ENCODE measurements at regions not wholly inside any gene's neighbourhood (a gene's known extent, or its start where the extent isn't known, plus 50 kb on each side); places are given as distances from the start of the nearest gene placed in this dataset.

DNA sequence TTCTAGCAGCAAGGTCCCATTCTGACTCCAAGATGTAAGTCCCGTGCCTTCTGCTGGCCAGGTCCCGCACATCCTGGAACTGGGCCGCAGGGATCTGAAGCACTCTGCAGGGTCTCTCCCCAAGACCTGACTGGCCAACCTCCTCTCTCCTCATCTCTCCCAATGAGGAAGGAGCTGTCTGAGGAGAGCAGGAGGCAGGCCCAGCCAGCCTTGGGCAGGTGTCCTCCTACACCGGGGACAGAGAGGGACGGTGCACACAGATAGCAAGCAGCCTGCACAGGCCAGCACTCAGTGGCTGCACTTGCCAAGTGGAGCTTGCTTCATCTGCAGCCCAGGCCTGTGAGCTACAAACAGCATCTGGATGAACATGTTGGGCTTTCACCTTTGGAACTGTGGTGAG lies 76.8 kb upstream of the CD93 start:
- FAIRE-seq = no peak

- no peak for FAIRE-seq
These were observed 76.0 kb upstream of the CD93 start for GRCh38 chr20:23161968-23162696.

GRCh38 chr20:23161244-23161891 lies 75.2 kb upstream of the CD93 start:
- no peak for FAIRE-seq

GRCh38 chr20:23160536-23161243 lies 74.6 kb upstream of the CD93 start:
- FAIRE-seq = no peak

DNA sequence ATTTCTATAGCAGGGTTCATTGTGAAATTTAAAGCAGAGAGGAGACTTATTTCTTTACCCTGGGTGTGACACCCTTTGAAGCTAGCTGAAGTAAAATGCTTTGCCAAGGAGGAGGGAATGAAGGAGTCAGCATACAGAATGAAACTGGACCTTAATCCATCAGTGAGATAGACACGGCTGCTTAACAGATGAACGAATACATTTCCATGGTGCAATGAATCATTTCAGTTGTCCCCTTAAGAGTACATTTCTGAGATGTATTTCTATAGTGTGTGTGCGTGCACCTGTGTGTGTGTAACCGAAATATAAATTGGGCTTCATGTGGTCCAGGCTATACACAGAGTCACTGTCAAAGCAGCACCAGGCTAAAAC lies 73.8 kb upstream of the CD93 start:
- FAIRE-seq = no peak

GRCh38 chr20:23159256-23159946 lies 73.3 kb upstream of the CD93 start:
- FAIRE-seq = no peak

GRCh38 chr20:23157734-23158133 lies 71.6 kb upstream of the CD93 start:
- FAIRE-seq = no peak

GRCh38 chr20:23156842-23157423 lies 70.8 kb upstream of the CD93 start:
- no peak for FAIRE-seq

DNA sequence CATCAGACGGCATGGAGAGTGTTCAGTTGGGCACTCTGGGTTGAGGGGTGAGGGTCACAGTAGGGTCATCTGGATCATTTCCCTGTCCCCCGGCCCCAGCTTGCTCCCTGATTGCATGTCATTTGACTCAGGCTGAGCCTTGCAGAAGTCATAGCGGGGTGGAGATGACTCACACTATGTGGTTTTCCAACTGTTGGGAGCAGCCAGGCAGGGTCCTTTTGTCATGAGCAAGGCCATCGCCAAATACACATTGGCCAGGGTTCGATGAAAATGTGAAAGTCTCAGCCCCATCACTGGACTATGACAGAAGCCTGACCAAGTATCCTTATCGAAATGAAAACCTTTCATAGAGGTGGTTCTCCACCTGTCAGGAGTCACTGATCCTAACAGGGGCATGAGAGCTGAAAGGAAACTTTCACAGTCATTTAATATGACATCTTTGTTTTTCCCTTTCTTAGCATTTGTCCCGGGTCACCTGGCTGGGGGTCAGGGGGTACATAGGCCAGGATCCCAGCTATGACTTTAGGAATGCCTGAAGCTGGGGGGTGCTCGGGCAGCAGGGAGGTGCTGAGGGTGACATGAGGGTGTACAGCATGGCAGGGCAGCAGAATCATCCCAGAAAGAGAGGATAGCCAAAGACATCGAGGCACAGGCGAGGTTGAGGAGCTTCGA lies 70.2 kb upstream of the CD93 start:
- no peak for FAIRE-seq

DNA sequence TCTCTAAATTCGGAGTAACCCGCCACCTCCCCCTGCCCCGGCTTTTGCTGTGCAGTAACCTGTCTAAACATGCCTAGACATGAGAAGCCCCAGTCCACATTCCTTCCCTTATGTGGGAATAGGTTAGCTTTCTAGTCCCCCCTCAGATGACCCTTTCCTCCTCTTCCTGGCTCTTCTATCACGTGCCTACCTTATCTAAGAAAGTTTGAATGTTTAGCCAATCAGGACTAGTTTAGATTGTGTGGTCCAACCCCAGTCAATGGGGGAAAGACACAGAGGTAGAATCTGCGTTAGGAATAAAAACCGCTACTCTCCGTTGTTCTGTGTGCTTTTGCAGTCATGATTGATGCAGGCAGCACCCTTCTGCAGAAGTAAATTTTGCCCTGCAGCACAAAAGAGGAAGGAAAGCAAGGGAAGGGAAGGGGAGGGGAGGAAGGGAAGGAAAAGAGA lies 69.0 kb upstream of the CD93 start:
- FAIRE-seq = no peak

GRCh38 chr20:23153696-23154341 lies 67.7 kb upstream of the CD93 start:
- FAIRE-seq = no peak

DNA sequence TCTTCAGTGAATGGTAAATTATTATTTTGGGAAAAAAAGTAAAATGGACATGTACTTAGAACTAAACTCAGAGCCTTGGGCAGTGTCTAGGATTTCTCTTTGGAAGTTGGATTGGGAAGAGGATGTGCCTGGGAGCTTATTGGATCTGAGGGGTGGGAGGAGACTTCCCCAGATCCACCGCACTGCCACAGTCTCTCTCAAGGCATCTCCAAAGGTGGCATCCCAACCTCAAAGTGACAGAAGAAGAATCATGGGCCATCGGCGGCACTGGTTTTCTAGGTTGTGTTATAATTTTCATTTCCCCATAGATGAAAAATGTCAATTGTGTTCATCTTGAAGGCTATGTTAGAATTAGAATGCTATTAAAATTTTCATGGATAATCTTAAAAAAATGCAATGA lies 66.8 kb upstream of the CD93 start:
- FAIRE-seq = no peak

DNA sequence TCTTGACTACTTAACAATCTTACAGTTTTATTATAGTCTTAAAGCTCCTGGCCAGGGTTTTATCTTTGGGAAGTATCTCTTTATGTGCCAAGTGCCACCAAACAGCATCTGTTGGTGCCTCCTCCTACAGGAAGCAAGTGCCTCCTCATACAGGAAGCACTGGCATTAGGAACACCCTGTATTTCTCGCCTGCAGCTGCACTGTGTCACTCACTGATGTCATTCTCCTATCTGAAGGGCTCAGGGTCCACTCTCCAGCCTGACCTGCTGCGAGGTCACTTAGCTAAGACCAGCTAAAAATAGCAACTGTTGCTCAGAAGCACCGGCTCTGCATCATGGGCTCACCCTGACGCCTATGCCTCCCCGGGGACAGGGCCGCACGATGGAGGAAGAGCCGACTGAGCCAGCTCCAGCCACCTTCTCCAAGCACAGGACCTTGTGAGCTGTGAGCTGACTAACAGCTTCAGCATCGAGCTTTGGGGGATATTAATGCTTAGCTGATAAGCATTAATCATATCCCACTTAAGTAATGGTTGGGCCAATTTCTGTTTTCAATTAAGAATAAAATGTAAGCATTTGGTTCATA lies 66.3 kb upstream of the CD93 start:
- FAIRE-seq = no peak

DNA sequence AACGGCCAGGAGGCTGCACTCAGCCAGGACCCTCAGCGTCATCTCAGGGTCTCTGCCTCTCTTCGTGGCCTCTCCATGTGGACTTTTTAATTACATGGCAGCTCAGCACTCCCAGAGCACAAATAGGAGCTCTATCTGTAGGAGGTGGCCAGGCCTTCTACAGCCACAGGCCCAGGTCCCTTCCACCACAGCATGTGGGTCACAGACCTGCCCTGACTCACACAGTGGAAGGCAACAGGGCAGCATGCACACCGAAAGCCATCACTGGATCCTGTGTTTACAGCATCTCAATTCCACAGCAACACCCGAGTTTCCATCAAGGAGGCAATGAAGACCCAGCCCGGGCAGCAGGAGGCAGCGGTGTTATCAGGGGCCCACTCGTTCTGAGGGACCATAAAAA lies 65.8 kb upstream of the CD93 start:
- FAIRE-seq = no peak

- FAIRE-seq = no peak
These were observed 65.0 kb upstream of the CD93 start for GRCh38 chr20:23151008-23151703.

DNA sequence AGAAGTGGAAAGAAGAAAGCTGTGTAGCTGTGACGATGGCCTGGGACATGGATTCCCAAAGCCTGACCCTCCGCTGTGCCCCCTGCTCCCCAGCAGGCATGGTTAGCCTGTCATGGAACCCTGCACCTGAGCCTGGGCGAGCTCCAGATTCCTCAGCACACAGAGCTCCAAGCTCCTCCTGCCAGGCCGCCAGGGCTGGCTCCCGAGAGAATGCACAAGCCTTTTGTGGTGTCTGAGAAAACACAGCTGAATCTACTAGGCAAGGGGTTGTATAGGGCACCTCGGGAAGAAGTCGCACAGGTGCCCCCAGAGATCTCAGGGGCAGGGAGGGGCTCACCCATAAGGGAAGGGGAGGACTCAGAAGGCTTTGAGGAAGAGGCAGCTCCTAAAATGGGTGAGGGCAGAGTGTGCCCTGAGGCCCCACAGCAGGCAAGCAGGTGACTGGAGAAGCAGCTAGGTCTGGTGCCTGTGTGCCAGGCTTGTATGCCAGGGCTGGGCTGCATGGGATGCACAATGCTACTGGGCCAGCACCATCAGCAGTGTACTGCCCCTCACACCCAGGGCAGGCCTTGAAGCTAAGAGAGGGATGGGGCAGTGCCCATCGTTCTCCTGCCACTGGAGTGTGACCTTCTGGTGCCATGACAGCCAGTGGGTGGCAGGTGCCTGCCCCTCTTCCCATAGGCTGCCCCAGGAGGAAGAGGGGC lies 64.3 kb upstream of the CD93 start:
- no peak for FAIRE-seq

- no peak for FAIRE-seq
These were observed 63.6 kb upstream of the CD93 start for GRCh38 chr20:23149623-23150279.

DNA sequence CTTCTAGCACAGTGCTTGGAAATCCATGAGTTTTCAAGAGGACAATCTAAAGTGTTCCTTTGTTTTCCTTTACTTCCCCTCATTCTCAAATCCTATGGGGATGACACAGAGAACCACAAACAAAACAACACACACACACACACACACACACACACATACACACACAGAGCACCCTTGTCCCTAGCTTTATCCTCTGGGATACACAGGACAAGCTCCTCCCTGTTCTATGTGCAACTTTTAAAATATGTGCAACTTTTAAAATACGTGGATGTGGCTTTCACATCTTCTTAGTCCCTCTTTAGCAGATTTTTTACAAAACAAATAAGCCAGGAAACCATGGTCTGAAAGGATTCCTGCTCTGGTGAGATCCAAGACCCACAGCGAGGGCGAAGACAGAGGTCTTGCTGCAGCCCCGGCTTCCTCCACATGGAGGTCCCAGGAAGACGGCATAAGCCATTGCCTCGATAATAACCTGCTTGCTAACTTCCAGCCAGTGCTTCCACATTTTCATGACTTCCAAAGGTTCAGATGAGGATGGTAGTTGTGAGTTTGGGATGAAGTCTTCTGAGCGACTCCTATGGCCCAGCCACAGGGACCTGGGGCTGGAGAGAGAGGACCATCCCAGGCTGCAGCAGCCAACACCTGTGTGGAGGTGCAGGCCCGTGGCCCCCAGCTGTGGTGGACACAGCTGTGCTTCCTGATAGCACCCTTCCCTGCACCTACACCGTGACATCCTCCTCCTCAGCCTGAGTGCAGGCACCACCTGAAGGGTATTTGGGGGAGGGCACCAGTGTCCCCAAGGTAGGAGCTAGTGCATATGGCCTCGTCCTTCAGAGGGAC lies 62.8 kb upstream of the CD93 start:
- no peak for FAIRE-seq
